ENCODE measurements at regions not wholly inside any gene's neighbourhood (a gene's known extent, or its start where the extent isn't known, plus 50 kb on each side); places are given as distances from the start of the nearest gene placed in this dataset.

- ATAC-seq (no peak), DNase-seq (ENCODE audit: low read depth, low spot score) (no peak)
- Histone ChIP-seq H3K9me3 (ENCODE audit: control insufficient read depth in 1 of 2, insufficient read depth in 1 of 2, low read depth in 1 of 2, low read length in 2 of 2) (no peaks in the 10 kb centered on the region), H3K9ac (ENCODE audit: low read length) (no peak overlapping the region), H3K27me3 (ENCODE audit: insufficient read depth, low read length) (peaks cover 3% of the 10 kb centered on the region; the same call in 1 of the 2 replicates), H2AFZ (ENCODE audit: low read depth, low read length, poor library complexity, severe bottlenecking) (no peak overlapping the region), H3K79me2 (ENCODE audit: insufficient read depth, low read length) (no peaks in the 10 kb centered on the region), H3K9me2 (ENCODE audit: insufficient read depth) (no peaks in the 10 kb centered on the region), H3K4me1 (ENCODE audit: control insufficient read depth in 1 of 2, insufficient read depth in 2 of 2, low read length in 2 of 2) (peaks cover 0 to 7% of the 10 kb centered on the region in 2 experiments; a peak in 1 of 4 replicates), H3K4me3 (replicated peaks in 1 of 2; ENCODE audit: low read depth in 1 of 2, low read length in 2 of 2) (no peak overlapping the region), H3K27ac (ENCODE audit: low read depth, low read length) (no peak overlapping the region), H4K20me1 (ENCODE audit: insufficient read depth) (no peaks in the 10 kb centered on the region), H3K36me3 (ENCODE audit: control insufficient read depth in 1 of 2, insufficient read depth in 2 of 2, low read length in 2 of 2) (no peaks in the 10 kb centered on the region), H3K4me2 (ENCODE audit: low read length) (no peak overlapping the region)
- RAD21 ChIA-PET (ENCODE audit: low non-redundant PET in 1 of 2, low total read pairs in 2 of 2, uncharacterized antibody in 2 of 2, unreplicated experiment in 2 of 2) = no interaction called here
- BruUV-seq (replicated peaks) = no TSS peak
- POLR2A ChIA-PET = no interaction called here
- intact Hi-C loops (cut with micrococcal nuclease) = loop anchor here (2.0 to 10.0 kb wide), 2 partner anchors 181 to 403 kb away; no protein-coding TSS in a partner anchor
- CTCF ChIA-PET = interaction anchor here (3.2 to 3.6 kb wide), 2 partner anchors 68 to 181 kb away, joined by 27 to 47 read pairs; no protein-coding TSS in a partner anchor
- no peak for TF ChIP-seq EZH2phosphoT487 (IDR thresholded peaks at IDR 0.05; ENCODE audit: borderline replicate concordance)
- no peak for TF ChIP-seq SP1 (IDR thresholded peaks at IDR 0.05; ENCODE audit: low read depth)
- no peak for TF ChIP-seq ELF1 (IDR thresholded peaks at IDR 0.05; ENCODE audit: borderline replicate concordance, low read depth)
Observed at GRCh38 chr7:142602183-142602582, 147.1 kb upstream of the PRSS1 start.

GRCh38 chr7:142598297-142598696, 151.0 kb upstream of the PRSS1 start:
- H3K9me2 ChIP-seq (ENCODE audit: insufficient read depth) = no peaks in the 10 kb centered on the region
- H4K20me1 ChIP-seq (ENCODE audit: insufficient read depth) = no peaks in the 10 kb centered on the region
- CTCF ChIA-PET = interaction anchor here (1.0 to 3.1 kb wide), 3 partner anchors 10 to 64 kb away, joined by 5 to 22 read pairs (median 6); no protein-coding TSS in a partner anchor
- RAD21 ChIA-PET (ENCODE audit: low non-redundant PET in 1 of 2, low total read pairs in 2 of 2, uncharacterized antibody in 2 of 2, unreplicated experiment in 2 of 2) = no interaction called here
- H3K9ac ChIP-seq (ENCODE audit: low read length) = no peak overlapping the region
- POLR2A ChIA-PET = no interaction called here
- no peaks in the 10 kb centered on the region for H3K4me1 ChIP-seq (ENCODE audit: control insufficient read depth in 1 of 2, insufficient read depth in 2 of 2, low read length in 2 of 2)
- no peak overlapping the region for H3K27ac ChIP-seq (ENCODE audit: low read depth, low read length)
- BruUV-seq (replicated peaks) = no TSS peak
- no peak overlapping the region for H3K4me3 ChIP-seq (replicated peaks in 1 of 2; ENCODE audit: low read depth in 1 of 2, low read length in 2 of 2)
- intact Hi-C loops (cut with micrococcal nuclease) = no loop called here
- H3K27me3 ChIP-seq (ENCODE audit: insufficient read depth, low read length) = peaks cover 3% of the 10 kb centered on the region; the same call in 1 of the 2 replicates
- no peak overlapping the region for H2AFZ ChIP-seq (ENCODE audit: low read depth, low read length, poor library complexity, severe bottlenecking)
- H3K36me3 ChIP-seq (ENCODE audit: control insufficient read depth in 1 of 2, insufficient read depth in 2 of 2, low read length in 2 of 2) = no peaks in the 10 kb centered on the region
- H3K79me2 ChIP-seq (ENCODE audit: insufficient read depth, low read length) = no peaks in the 10 kb centered on the region
- ATAC-seq (no peak), DNase-seq (ENCODE audit: low read depth, low spot score) (no peak)
- no peaks in the 10 kb centered on the region for H3K9me3 ChIP-seq (ENCODE audit: control insufficient read depth in 1 of 2, insufficient read depth in 1 of 2, low read depth in 1 of 2, low read length in 2 of 2)
- TF ChIP-seq SIN3A (IDR thresholded peaks at IDR 0.05; ENCODE audit: low read depth) (no peak), CBX3 (IDR thresholded peaks at IDR 0.05; ENCODE audit: low read depth) (no peak), ELF1 (IDR thresholded peaks at IDR 0.05; ENCODE audit: borderline replicate concordance, low read depth) (no peak)
- no peak overlapping the region for H3K4me2 ChIP-seq (ENCODE audit: low read length)

All from HCT116 (cell line).